ENCODE measurements at regions not wholly inside any gene's neighbourhood (a gene's known extent, or its start where the extent isn't known, plus 50 kb on each side); places are given as distances from the start of the nearest gene placed in this dataset.

- no peaks in the 10 kb centered on the region for H3K27me3 ChIP-seq (ENCODE audit: control insufficient read depth in 4 of 4, insufficient read depth in 4 of 4, low read length in 3 of 4)
- no peaks in the 10 kb centered on the region for H3K4me1 ChIP-seq (ENCODE audit: control insufficient read depth in 4 of 4, insufficient read depth in 4 of 4, low read length in 3 of 4)
- 85% methylated on average over 9 of the region's 9 CpGs for WGBS
- TF ChIP-seq JUND (IDR thresholded peaks at IDR 0.05) = no peak
- no peak for TF ChIP-seq HNF4A (conservative IDR thresholded peaks at IDR 0.05)
- H3K9me3 ChIP-seq (ENCODE audit: control insufficient read depth in 4 of 4, low read length in 3 of 4) = no peaks in the 10 kb centered on the region
- no peak overlapping the region for H3K27ac ChIP-seq (ENCODE audit: low read depth in 1 of 2, low read length in 2 of 2)
- no peak overlapping the region for H3K9ac ChIP-seq (ENCODE audit: low read depth in 1 of 2, low read length in 2 of 2)
- no peak overlapping the region for H3K4me3 ChIP-seq (ENCODE audit: low read depth in 1 of 3, low read length in 3 of 3)
- H3K36me3 ChIP-seq (ENCODE audit: control insufficient read depth in 4 of 4, insufficient read depth in 3 of 4, low read depth in 1 of 4, low read length in 3 of 4) = no peaks in the 10 kb centered on the region
- DNase-seq (ENCODE audit: low spot score) = no peak
Measured at GRCh38 chr1:60753036-60753900, 329.1 kb upstream of the NFIA start.

- H3K9me3 ChIP-seq (ENCODE audit: control insufficient read depth in 4 of 4, low read length in 3 of 4) = no peaks in the 10 kb centered on the region
- H3K36me3 ChIP-seq (ENCODE audit: control insufficient read depth in 4 of 4, insufficient read depth in 3 of 4, low read depth in 1 of 4, low read length in 3 of 4) = no peaks in the 10 kb centered on the region
- DNase-seq (ENCODE audit: low spot score) = no peak
- H3K4me1 ChIP-seq (ENCODE audit: control insufficient read depth in 4 of 4, insufficient read depth in 4 of 4, low read length in 3 of 4) = no peaks in the 10 kb centered on the region
- H3K9ac ChIP-seq (ENCODE audit: low read depth in 1 of 2, low read length in 2 of 2) = no peak overlapping the region
- H3K27me3 ChIP-seq (ENCODE audit: control insufficient read depth in 4 of 4, insufficient read depth in 4 of 4, low read length in 3 of 4) = no peaks in the 10 kb centered on the region
- 87% methylated on average over 1 of the region's 1 CpG for WGBS
- H3K27ac ChIP-seq (ENCODE audit: low read depth in 1 of 2, low read length in 2 of 2) = no peak overlapping the region
- H3K4me3 ChIP-seq (ENCODE audit: low read depth in 1 of 3, low read length in 3 of 3) = no peak overlapping the region
- no peak for TF ChIP-seq SP1 (IDR thresholded peaks at IDR 0.05)
- no peak for TF ChIP-seq FOXA1 (IDR thresholded peaks at IDR 0.05)
- no peak for TF ChIP-seq TAF1 (conservative IDR thresholded peaks at IDR 0.05)
Measured at GRCh38 chr1:60751306-60751705, 331.1 kb upstream of the NFIA start.

GRCh38 chr1:60747353-60747752 is 335.0 kb upstream of the NFIA start:
- no peak for DNase-seq (ENCODE audit: low spot score)
- H3K9me3 ChIP-seq (ENCODE audit: control insufficient read depth in 4 of 4, low read length in 3 of 4) = no peaks in the 10 kb centered on the region
- H3K27ac ChIP-seq (ENCODE audit: low read depth in 1 of 2, low read length in 2 of 2) = no peak overlapping the region
- no peaks in the 10 kb centered on the region for H3K4me1 ChIP-seq (ENCODE audit: control insufficient read depth in 4 of 4, insufficient read depth in 4 of 4, low read length in 3 of 4)
- H3K27me3 ChIP-seq (ENCODE audit: control insufficient read depth in 4 of 4, insufficient read depth in 4 of 4, low read length in 3 of 4) = no peaks in the 10 kb centered on the region
- TF ChIP-seq RXRA (IDR thresholded peaks at IDR 0.05) = no peak
- no peak for TF ChIP-seq YY1 (IDR thresholded peaks at IDR 0.05)
- TF ChIP-seq GABPA (IDR thresholded peaks at IDR 0.05 in 1 of 2, conservative IDR thresholded peaks at IDR 0.05 in 1 of 2) = no peak
- no peak for TF ChIP-seq EGR1 (IDR thresholded peaks at IDR 0.05; ENCODE audit: low read depth in 2 of 2)
- TF ChIP-seq NR2F2 (IDR thresholded peaks at IDR 0.05) = no peak
- no peak for TF ChIP-seq JUND (IDR thresholded peaks at IDR 0.05)
- no peak for TF ChIP-seq HNF4A (conservative IDR thresholded peaks at IDR 0.05)
- no peak for TF ChIP-seq ATF3 (IDR thresholded peaks at IDR 0.05)
- TF ChIP-seq REST (IDR thresholded peaks at IDR 0.05) = no peak
- TF ChIP-seq TAF1 (conservative IDR thresholded peaks at IDR 0.05) = no peak
- TF ChIP-seq FOXA2 (IDR thresholded peaks at IDR 0.05) = no peak
- no peak for TF ChIP-seq CTCF (IDR thresholded peaks at IDR 0.05; ENCODE audit: low read depth, low read length, missing input control)
- no peak for TF ChIP-seq ZBTB33 (IDR thresholded peaks at IDR 0.05)
- no peak for TF ChIP-seq SP1 (IDR thresholded peaks at IDR 0.05)
- TF ChIP-seq FOXA1 (IDR thresholded peaks at IDR 0.05) = no peak
- TF ChIP-seq MAX (IDR thresholded peaks at IDR 0.05) = no peak
- no peak for TF ChIP-seq RAD21 (IDR thresholded peaks at IDR 0.05)
- no peak for TF ChIP-seq HNF4G (IDR thresholded peaks at IDR 0.05)
- 92% methylated on average over 5 of the region's 5 CpGs for WGBS
- H3K4me3 ChIP-seq (ENCODE audit: low read depth in 1 of 3, low read length in 3 of 3) = no peak overlapping the region
- no peak overlapping the region for H3K9ac ChIP-seq (ENCODE audit: low read depth in 1 of 2, low read length in 2 of 2)
- H3K36me3 ChIP-seq (ENCODE audit: control insufficient read depth in 4 of 4, insufficient read depth in 3 of 4, low read depth in 1 of 4, low read length in 3 of 4) = no peaks in the 10 kb centered on the region
